Common myeloid progenitor, CD34-positive (primary cell): ENCODE measurements at regions not wholly inside any gene's neighbourhood (a gene's known extent, or its start where the extent isn't known, plus 50 kb on each side); places are given as distances from the start of the nearest gene placed in this dataset.

Source experiments
- CTCF ChIA-PET: fragments of 350-600 bp; sonication (Branson Sonifier 250); formaldehyde crosslinking; loops from one replicate; lab custom pipeline; 2021; ENCODE audit warnings: antibody characterized with exemption; lab: Charles Lee
- POLR2A ChIA-PET: fragments of 350-600 bp; sonication (Branson Sonifier 250); formaldehyde crosslinking; loops from one replicate; lab custom pipeline; 2021; ENCODE audit warnings: antibody characterized with exemption; lab: Charles Lee
- DNase-seq, 3 donors: peaks; one replicate each; pipeline versions ENCODE4 v3.0.0 to v3.0.0-alpha.2; 2013
- H3K27ac ChIP-seq, 2 experiments: 1 replicate in 1 of 2; 2 replicates in 1 of 2; pipeline ENCODE4 v1.7.0; 2013; ENCODE audit warnings: inconsistent platforms in 2 of 2, low read length in 2 of 2, mild to moderate bottlenecking in 2 of 2, low read depth in 1 of 2, moderate library complexity in 1 of 2; ENCODE audit not compliant: severe bottlenecking in 2 of 2, insufficient read depth in 1 of 2, poor library complexity in 1 of 2
- H3K27me3 ChIP-seq, 5 experiments: replicated peaks in 2 of 5; 1 replicate in 3 of 5; 2 replicates in 2 of 5; pipeline versions ENCODE4 v1.6.1 to v1.7.0; 2013; ENCODE audit warnings: low read length in 4 of 5, mild to moderate bottlenecking in 2 of 5, moderate library complexity in 2 of 5, inconsistent platforms in 1 of 5; ENCODE audit not compliant: insufficient read depth in 5 of 5, control insufficient read depth in 4 of 5
- H3K36me3 ChIP-seq, 4 experiments: 1 replicate in 2 of 4; 2 replicates in 2 of 4; pipeline versions ENCODE4 v1.6.1 to v1.7.0; 2013; ENCODE audit warnings: low read length in 3 of 4, control low read depth in 1 of 4, mild to moderate bottlenecking in 1 of 4; ENCODE audit not compliant: control insufficient read depth in 4 of 4, insufficient read depth in 4 of 4
- H3K4me1 ChIP-seq, 4 experiments: 1 replicate in 3 of 4; 2 replicates in 1 of 4; pipeline versions ENCODE4 v1.6.1 to v1.7.1; 2013; ENCODE audit warnings: low read length in 3 of 4, mild to moderate bottlenecking in 3 of 4, control low read depth in 1 of 4, inconsistent platforms in 1 of 4, moderate library complexity in 1 of 4; ENCODE audit not compliant: control insufficient read depth in 4 of 4, insufficient read depth in 4 of 4; ENCODE audit errors: control extremely low read depth in 1 of 4
- H3K4me3 ChIP-seq, 7 experiments: 1 replicate in 4 of 7; 2 replicates in 3 of 7; pipeline versions ENCODE4 v1.5.1 to v1.7.0; 2013; ENCODE audit warnings: mild to moderate bottlenecking in 7 of 7, low read length in 6 of 7, moderate library complexity in 6 of 7, inconsistent platforms in 2 of 7, low read depth in 2 of 7, control low read depth in 1 of 7; ENCODE audit not compliant: insufficient read depth in 4 of 7, control insufficient read depth in 1 of 7; ENCODE audit errors: extremely low read depth in 1 of 7
- H3K9me3 ChIP-seq, 5 experiments: 1 replicate in 4 of 5; 2 replicates in 1 of 5; pipeline versions ENCODE4 v1.6.1 to v1.7.1; 2013; ENCODE audit warnings: low read length in 4 of 5, mild to moderate bottlenecking in 2 of 5, inconsistent platforms in 1 of 5, low read depth in 1 of 5, moderate library complexity in 1 of 5; ENCODE audit not compliant: control insufficient read depth in 4 of 5, insufficient read depth in 2 of 5; ENCODE audit errors: control extremely low read depth in 1 of 5
- WGBS: methylation state at CpG from one replicate; pipeline ENCODE4 v1.1.5; 2013; ENCODE audit not compliant: insufficient coverage; 5-methylcytosine and 5-hydroxymethylcytosine counted together

DNA sequence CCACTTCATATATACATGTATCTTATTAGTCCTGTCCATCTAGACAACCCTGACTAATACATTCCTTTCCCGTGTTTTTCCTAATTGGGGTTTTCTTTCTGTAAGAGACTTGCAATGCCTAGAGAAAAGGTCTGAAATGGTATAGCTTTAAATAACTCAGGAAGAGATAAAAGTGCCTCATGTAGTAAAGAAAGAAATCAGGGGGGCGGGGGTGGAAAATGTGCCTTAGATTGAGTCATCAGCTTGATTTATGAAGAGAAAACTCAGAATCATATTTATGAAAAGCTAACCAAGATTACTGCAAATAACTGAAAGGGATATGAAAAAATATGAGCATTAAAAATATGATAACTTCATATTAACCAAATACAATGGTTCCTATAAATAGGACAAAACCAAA, 345.8 kb upstream of the CHRM3 start:
- no peak overlapping the region for H3K4me3 ChIP-seq
- H3K4me1 ChIP-seq, result no peaks in the 10 kb centered on the region
- H3K27me3 ChIP-seq, result no peaks in the 10 kb centered on the region
- no peaks in the 10 kb centered on the region for H3K36me3 ChIP-seq
- no CpG with 5 or more reads among the region's 2 CpGs for WGBS
- H3K27ac ChIP-seq, result no peak overlapping the region
- POLR2A ChIA-PET, result no interaction called here
- CTCF ChIA-PET, result interaction anchor here (0.9 kb wide), 1 partner anchor 88 kb away, joined by 3 read pairs; no protein-coding TSS in a partner anchor
- no peaks in the 10 kb centered on the region for H3K9me3 ChIP-seq
- no peak for DNase-seq

DNA sequence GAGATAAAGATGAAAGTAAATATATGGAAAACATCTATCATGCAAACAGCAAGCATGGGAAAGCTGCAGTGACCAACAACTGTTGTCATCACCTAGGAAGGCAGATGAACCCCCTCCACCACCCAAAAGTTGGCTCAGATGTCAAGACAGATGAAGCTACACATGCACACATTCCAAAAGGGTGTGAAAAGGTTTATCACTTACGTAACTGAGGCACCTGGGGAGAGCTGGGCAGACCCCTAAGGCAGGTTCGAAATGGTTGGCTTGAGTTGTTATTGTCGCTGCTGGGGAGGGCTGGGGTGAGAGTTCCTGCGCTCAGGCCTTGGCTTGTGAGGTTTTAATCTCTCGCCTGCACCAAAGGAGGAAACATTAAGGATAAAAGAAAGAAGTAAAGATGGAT, 355.1 kb upstream of the CHRM3 start:
- H3K27me3 ChIP-seq, result no peaks in the 10 kb centered on the region
- ChIA-PET POLR2A (no interaction called here), CTCF (no interaction called here)
- no peak overlapping the region for H3K27ac ChIP-seq
- H3K36me3 ChIP-seq, result no peaks in the 10 kb centered on the region
- no peaks in the 10 kb centered on the region for H3K4me1 ChIP-seq
- no peaks in the 10 kb centered on the region for H3K9me3 ChIP-seq
- no peak for DNase-seq
- H3K4me3 ChIP-seq, result no peak overlapping the region
- 100% methylated on average over 2 of the region's 5 CpGs for WGBS

DNA sequence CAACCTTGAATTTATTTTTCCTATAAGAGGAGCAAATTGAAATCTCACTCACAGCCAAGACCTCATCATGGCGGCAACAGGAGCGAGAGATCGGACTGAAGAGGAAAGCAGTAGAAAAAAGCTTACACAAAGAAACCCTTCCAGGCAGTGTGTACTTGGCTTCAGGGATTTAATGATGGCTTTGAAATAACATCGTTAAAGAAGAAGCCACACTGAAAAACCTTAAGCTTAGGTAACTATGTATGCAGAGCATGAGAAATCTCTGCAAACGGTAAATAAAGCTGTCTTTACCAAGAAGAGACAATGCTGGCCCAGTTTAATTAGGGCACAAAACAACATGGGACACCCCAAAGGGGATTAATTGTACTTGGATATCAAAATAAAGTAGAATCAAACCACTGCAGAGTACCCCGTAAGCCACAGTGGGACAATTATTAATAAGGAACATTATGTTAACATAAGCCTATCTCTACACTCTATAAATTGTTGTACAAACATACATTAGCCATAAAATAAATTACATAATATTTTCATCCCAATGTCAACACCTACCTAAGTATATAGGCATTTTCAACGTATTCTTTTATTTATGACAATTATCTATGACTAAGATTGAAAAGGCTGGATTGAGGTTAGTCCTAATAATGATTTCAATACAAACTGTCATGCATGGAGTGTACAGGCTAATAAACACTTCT, 360.2 kb upstream of the CHRM3 start:
- no peak for DNase-seq
- WGBS, result 100% methylated on average over 1 of the region's 7 CpGs
- no peak overlapping the region for H3K27ac ChIP-seq
- no peaks in the 10 kb centered on the region for H3K4me1 ChIP-seq
- H3K9me3 ChIP-seq, result no peaks in the 10 kb centered on the region
- POLR2A ChIA-PET, result no interaction called here
- no peaks in the 10 kb centered on the region for H3K27me3 ChIP-seq
- H3K36me3 ChIP-seq, result no peaks in the 10 kb centered on the region
- no peak overlapping the region for H3K4me3 ChIP-seq
- CTCF ChIA-PET, result interaction anchor here (0.6 kb wide), 1 partner anchor 379 kb away, joined by 4 read pairs; no protein-coding TSS in a partner anchor

DNA sequence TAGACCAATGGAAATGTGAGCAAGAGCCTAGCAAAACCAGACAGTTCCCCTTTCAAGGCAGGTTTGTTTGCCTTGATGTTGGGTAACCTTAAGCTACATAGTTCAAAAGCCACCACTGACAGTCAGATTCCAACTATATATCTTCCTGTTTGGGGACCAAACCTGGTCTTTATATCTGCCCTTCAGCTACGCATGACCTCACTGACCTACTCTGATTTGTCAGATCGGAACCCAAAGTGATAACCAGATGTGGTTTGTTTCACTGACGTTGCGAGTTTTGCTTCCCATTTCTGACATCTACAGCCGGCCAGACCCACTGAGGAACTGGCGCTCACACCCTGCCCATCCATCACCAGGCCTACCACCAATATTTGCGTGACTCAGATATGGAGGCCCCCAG, 361.1 kb upstream of the CHRM3 start:
- H3K36me3 ChIP-seq, result no peaks in the 10 kb centered on the region
- no peaks in the 10 kb centered on the region for H3K27me3 ChIP-seq
- DNase-seq, result peak; percentile 36 to 87 (median 78)
- no peaks in the 10 kb centered on the region for H3K9me3 ChIP-seq
- H3K4me1 ChIP-seq, result no peaks in the 10 kb centered on the region
- H3K4me3 ChIP-seq, result no peak overlapping the region
- 47% methylated on average over 6 of the region's 7 CpGs for WGBS
- no peak overlapping the region for H3K27ac ChIP-seq
- ChIA-PET CTCF (interaction anchor here (0.6 kb wide), 1 partner anchor 380 kb away, joined by 4 read pairs; no protein-coding TSS in a partner anchor), POLR2A (no interaction called here)

DNA sequence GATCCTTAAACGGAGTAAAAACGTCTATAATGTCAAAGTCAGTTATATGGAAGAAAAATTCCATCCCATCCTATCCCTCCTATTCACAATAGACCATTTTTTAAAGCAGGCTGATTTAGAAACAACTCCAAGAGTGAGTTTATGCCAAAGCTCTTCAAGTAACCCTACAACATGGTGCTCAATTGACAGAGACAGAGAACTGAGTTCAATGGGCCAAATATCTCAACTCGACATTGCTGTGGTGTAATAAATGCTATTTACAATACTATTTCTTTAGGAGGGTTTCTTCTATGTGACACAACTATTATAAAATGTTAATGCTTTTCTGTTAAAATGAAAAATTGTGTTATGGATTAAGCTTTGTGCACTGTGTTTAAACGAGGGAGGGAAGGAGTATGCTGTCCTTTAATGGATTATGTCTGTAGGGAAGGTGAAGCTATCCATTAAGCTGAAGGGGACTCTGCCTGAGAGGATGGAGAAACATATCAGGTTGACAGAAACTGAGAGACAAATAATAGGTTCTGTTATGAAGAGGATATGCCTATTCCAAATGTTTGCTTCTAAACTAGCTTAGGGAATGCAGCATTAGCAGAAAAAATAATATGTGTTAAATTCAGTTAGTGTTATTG, 362.5 kb upstream of the CHRM3 start:
- Histone ChIP-seq H3K4me3 (no peak overlapping the region), H3K9me3 (peaks cover 0 to 2% (median 0%) of the 10 kb centered on the region in 5 experiments), H3K27me3 (no peaks in the 10 kb centered on the region), H3K4me1 (no peaks in the 10 kb centered on the region), H3K36me3 (no peaks in the 10 kb centered on the region), H3K27ac (no peak overlapping the region)
- WGBS, result 90% methylated on average over 1 of the region's 4 CpGs
- CTCF ChIA-PET, result no interaction called here
- no peak for DNase-seq
- POLR2A ChIA-PET, result no interaction called here

DNA sequence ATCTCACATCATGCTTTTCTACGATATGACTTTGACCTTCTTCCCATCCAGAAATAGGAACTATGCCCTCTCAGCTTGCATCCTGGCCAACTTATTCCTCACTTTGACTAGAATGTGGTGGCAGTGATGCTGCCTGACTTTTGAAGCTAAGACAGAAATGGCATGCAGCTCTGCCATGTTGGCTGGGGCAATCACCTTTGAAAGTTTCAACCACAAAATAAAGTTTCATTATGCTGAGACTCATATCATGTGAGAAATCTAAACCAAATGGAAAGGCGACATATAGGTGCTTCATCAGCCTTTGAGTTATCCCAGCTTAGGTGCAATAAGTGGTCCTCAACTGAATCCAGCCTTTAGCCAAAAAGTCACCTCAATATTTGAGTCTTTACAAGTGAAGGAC, 370.0 kb upstream of the CHRM3 start:
- ChIA-PET CTCF (no interaction called here), POLR2A (no interaction called here)
- 100% methylated on average over 1 of the region's 2 CpGs for WGBS
- Histone ChIP-seq H3K27me3 (no peaks in the 10 kb centered on the region), H3K9me3 (peaks cover 0 to 2% (median 0%) of the 10 kb centered on the region in 5 experiments), H3K4me3 (no peak overlapping the region), H3K36me3 (no peaks in the 10 kb centered on the region), H3K4me1 (no peaks in the 10 kb centered on the region), H3K27ac (no peak overlapping the region)
- DNase-seq, result no peak

DNA sequence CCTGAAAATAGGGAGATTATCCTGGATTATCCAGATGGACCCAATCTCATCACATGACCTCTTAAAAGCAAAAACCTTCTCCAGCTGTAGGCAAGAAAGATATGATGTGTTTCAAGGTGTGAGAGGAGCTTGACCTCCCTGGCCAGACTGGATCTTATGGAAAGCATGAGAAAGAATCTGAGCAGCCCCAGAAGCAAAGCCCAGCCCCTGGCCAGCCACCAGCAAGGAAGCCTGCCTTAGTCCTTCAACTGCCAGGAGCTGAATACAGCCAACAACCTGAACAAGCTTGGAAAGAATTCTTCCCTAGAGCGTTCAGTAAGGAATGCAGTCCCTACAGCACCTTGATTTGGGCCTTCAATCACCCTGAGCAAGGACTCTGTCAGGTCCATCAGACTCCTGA, 375.0 kb upstream of the CHRM3 start:
- H3K4me3 ChIP-seq, result no peak overlapping the region
- H3K27ac ChIP-seq, result no peak overlapping the region
- H3K27me3 ChIP-seq, result no peaks in the 10 kb centered on the region
- POLR2A ChIA-PET, result no interaction called here
- CTCF ChIA-PET, result interaction anchor here (0.7 kb wide), 1 partner anchor 11 kb away, joined by 3 read pairs; no protein-coding TSS in a partner anchor
- WGBS, result 100% methylated on average over 1 of the region's 1 CpG
- H3K9me3 ChIP-seq, result peaks cover 0 to 1% (median 0%) of the 10 kb centered on the region in 5 experiments
- no peaks in the 10 kb centered on the region for H3K4me1 ChIP-seq
- DNase-seq, result no peak
- no peaks in the 10 kb centered on the region for H3K36me3 ChIP-seq
